ENCODE measurements at regions not wholly inside any gene's neighbourhood (a gene's known extent, or its start where the extent isn't known, plus 50 kb on each side); places are given as distances from the start of the nearest gene placed in this dataset.
"Not testable (repeated sequence)": the region's sequence is repeated elsewhere in the genome, so short reads cannot be mapped to it uniquely, and the experiment has no call there.

DNA sequence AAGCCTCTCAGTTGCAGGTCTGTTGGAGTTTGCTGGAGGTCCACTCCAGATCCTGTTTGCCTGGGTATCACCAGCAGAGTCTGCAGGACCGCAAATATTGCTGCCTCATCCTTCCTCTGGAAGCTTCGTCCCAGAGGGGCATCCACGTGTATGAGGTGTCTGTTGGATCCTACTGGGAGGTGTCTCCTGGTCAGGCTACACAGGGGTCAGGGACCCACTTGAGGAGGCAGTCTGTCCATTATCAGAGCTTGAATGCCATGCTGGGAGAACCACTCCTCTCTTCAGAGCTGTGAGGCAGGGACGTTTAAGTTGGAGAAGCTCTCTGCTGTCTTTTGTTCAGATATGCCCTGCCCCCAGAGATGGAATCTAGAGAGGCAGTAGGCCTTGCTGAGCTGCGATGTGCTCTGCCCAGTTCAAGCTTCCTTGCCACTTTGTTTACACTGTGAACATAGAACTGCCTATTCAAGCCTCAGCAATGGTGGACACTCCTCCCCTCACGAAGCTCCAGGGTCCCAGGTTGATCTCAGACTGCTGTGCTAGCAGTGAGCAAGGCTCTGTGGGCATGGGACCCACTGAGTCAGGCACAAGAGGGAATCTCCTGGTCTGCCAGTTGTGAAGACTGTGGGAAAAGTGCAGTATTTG is 81.1 kb downstream of the ATP23 start:
- not testable (repeated sequence) for TF ChIP-seq EZH2 (IDR thresholded peaks at IDR 0.05; ENCODE audit: borderline replicate concordance, low read depth, low read length, severe bottlenecking)
- TF ChIP-seq, protein P1, sequence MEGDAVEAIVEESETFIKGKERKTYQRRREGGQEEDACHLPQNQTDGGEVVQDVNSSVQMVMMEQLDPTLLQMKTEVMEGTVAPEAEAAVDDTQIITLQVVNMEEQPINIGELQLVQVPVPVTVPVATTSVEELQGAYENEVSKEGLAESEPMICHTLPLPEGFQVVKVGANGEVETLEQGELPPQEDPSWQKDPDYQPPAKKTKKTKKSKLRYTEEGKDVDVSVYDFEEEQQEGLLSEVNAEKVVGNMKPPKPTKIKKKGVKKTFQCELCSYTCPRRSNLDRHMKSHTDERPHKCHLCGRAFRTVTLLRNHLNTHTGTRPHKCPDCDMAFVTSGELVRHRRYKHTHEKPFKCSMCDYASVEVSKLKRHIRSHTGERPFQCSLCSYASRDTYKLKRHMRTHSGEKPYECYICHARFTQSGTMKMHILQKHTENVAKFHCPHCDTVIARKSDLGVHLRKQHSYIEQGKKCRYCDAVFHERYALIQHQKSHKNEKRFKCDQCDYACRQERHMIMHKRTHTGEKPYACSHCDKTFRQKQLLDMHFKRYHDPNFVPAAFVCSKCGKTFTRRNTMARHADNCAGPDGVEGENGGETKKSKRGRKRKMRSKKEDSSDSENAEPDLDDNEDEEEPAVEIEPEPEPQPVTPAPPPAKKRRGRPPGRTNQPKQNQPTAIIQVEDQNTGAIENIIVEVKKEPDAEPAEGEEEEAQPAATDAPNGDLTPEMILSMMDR (IDR thresholded peaks at IDR 0.05; ENCODE audit: borderline replicate concordance, extremely low read depth, low read length, poor library complexity, severe bottlenecking) = not testable (repeated sequence)
